ENCODE measurements at regions not wholly inside any gene's neighbourhood (a gene's known extent, or its start where the extent isn't known, plus 50 kb on each side); places are given as distances from the start of the nearest gene placed in this dataset.

DNA sequence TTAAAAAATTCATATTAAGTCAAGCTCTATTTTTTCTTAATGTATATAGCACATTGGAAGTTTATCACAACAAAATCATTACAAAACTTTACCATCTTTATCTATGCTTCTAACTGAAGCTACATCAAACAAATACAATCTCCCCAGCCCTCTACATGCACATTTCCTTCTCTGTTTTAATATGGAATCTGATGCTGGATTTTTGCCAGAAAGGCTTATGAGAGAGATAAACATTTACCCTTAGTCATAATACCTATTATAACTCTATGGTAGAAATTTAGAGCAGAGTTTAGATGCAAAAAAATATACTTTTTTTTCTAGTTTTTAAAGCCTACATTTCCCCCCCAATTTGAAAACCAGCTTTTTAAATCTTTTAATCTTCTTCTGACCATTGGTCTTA is 1198.6 kb downstream of the GATA3 start:
- Histone ChIP-seq H3K4me3 (ENCODE audit: insufficient read depth, low read depth, low read length) (no peak overlapping the region), H3K36me3 (ENCODE audit: insufficient read depth, low read length) (no peaks in the 10 kb centered on the region), H3K27me3 (ENCODE audit: insufficient read depth, low read length) (no peaks in the 10 kb centered on the region), H4K20me1 (ENCODE audit: insufficient read depth, low read length) (no peaks in the 10 kb centered on the region), H3K79me2 (ENCODE audit: insufficient read depth, low read length) (no peaks in the 10 kb centered on the region), H3K4me2 (ENCODE audit: low read length) (no peak overlapping the region), H2AFZ (ENCODE audit: low read depth, low read length) (no peak overlapping the region), H3K9ac (ENCODE audit: low read length) (no peak overlapping the region), H3K9me3 (ENCODE audit: insufficient read depth, low read depth, low read length) (no peaks in the 10 kb centered on the region), H3K4me1 (ENCODE audit: insufficient read depth, low read length) (peaks cover 9% of the 10 kb centered on the region), H3K27ac (ENCODE audit: low read depth, low read length) (no peak overlapping the region)
- FAIRE-seq (no peak), DNase-seq (ENCODE audit: low read depth) (peak; percentile 18)
- no peak for TF ChIP-seq EZH2 (IDR thresholded peaks at IDR 0.05; ENCODE audit: insufficient read depth, low read length)
- no peak for TF ChIP-seq CTCF (IDR thresholded peaks at IDR 0.05; ENCODE audit: insufficient read depth, low read depth, low read length)
- H3K36me3 Mint-ChIP-seq (ENCODE audit: low read depth, unreplicated experiment), result no peaks in the 10 kb centered on the region
- no peak overlapping the region for H3K27ac Mint-ChIP-seq (ENCODE audit: unreplicated experiment)
- no peak overlapping the region for H3K4me3 Mint-ChIP-seq (ENCODE audit: unreplicated experiment)
- H3K4me1 Mint-ChIP-seq (ENCODE audit: low read depth, unreplicated experiment), result peaks cover 2% of the 10 kb centered on the region
- peaks cover 3% of the 10 kb centered on the region for H3K9me3 Mint-ChIP-seq (ENCODE audit: unreplicated experiment)
- H3K27me3 Mint-ChIP-seq (ENCODE audit: low read depth, unreplicated experiment), result no peaks in the 10 kb centered on the region

DNA sequence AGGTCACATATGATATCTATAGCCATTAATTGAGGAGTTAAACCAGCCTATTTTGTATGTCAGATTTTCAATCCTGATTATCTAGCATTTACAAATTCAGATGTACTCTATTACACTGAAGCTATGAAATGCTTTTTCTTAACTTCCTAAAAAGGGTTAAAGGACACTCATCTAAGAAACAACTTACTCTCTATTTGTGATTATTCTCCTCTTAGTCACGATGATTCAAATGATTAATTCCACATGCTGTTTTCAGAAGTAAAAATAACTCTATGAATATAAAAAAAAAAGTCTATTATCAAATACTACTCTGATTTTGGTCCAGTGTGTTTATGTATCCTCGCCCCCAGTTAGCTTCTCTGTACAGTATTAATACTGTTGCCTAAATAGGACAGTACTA is 1199.9 kb downstream of the GATA3 start:
- peak overlapping the region; percentile 62 for H3K27ac ChIP-seq (ENCODE audit: low read depth, low read length)
- H3K4me1 ChIP-seq (ENCODE audit: insufficient read depth, low read length), result peaks cover 9% of the 10 kb centered on the region
- Mint-ChIP-seq H3K4me3 (ENCODE audit: unreplicated experiment) (no peak overlapping the region), H3K27me3 (ENCODE audit: low read depth, unreplicated experiment) (no peaks in the 10 kb centered on the region), H3K9me3 (ENCODE audit: unreplicated experiment) (peaks cover 3% of the 10 kb centered on the region), H3K4me1 (ENCODE audit: low read depth, unreplicated experiment) (peaks cover 2% of the 10 kb centered on the region), H3K36me3 (ENCODE audit: low read depth, unreplicated experiment) (no peaks in the 10 kb centered on the region), H3K27ac (ENCODE audit: unreplicated experiment) (no peak overlapping the region)
- H3K27me3 ChIP-seq (ENCODE audit: insufficient read depth, low read length), result no peaks in the 10 kb centered on the region
- H3K4me3 ChIP-seq (ENCODE audit: insufficient read depth, low read depth, low read length), result no peak overlapping the region
- TF ChIP-seq EZH2 (IDR thresholded peaks at IDR 0.05; ENCODE audit: insufficient read depth, low read length) (no peak), CTCF (IDR thresholded peaks at IDR 0.05; ENCODE audit: insufficient read depth, low read depth, low read length) (no peak)
- no peaks in the 10 kb centered on the region for H3K79me2 ChIP-seq (ENCODE audit: insufficient read depth, low read length)
- no peak overlapping the region for H2AFZ ChIP-seq (ENCODE audit: low read depth, low read length)
- no peak overlapping the region for H3K9ac ChIP-seq (ENCODE audit: low read length)
- FAIRE-seq, result peak; percentile 17
- no peaks in the 10 kb centered on the region for H4K20me1 ChIP-seq (ENCODE audit: insufficient read depth, low read length)
- peak overlapping the region; percentile 55 for H3K4me2 ChIP-seq (ENCODE audit: low read length)
- H3K36me3 ChIP-seq (ENCODE audit: insufficient read depth, low read length), result no peaks in the 10 kb centered on the region
- no peaks in the 10 kb centered on the region for H3K9me3 ChIP-seq (ENCODE audit: insufficient read depth, low read depth, low read length)
- DNase-seq (ENCODE audit: low read depth), result peak; percentile 70

DNA sequence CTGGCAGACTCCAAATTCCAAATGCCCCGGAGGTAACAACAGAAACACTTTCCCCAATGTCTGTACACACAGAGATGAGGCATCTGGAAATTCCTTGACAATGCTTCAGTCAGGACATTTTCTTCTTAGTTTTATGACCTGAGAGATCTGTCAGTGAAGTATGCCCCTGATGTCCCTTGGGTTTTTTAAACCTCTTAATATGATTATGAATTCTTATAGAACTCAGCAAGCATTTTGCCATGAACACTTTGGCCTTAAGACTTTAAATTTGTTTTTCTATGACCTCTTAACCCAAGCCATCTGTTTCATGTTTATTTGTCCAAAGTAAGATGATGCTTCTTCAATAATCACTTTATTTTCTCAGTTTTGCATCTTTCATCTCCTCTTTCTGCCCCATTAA is 1206.2 kb downstream of the GATA3 start:
- DNase-seq (ENCODE audit: low read depth) (no peak), FAIRE-seq (no peak)
- Mint-ChIP-seq H3K4me3 (ENCODE audit: unreplicated experiment) (no peak overlapping the region), H3K36me3 (ENCODE audit: low read depth, unreplicated experiment) (no peaks in the 10 kb centered on the region), H3K27me3 (ENCODE audit: low read depth, unreplicated experiment) (peaks cover 4% of the 10 kb centered on the region), H3K9me3 (ENCODE audit: unreplicated experiment) (no peaks in the 10 kb centered on the region), H3K27ac (ENCODE audit: unreplicated experiment) (no peak overlapping the region), H3K4me1 (ENCODE audit: low read depth, unreplicated experiment) (peaks cover 8% of the 10 kb centered on the region)
- no peak overlapping the region for H3K27ac ChIP-seq (ENCODE audit: low read depth, low read length)
- H3K79me2 ChIP-seq (ENCODE audit: insufficient read depth, low read length), result no peaks in the 10 kb centered on the region
- no peaks in the 10 kb centered on the region for H4K20me1 ChIP-seq (ENCODE audit: insufficient read depth, low read length)
- H3K4me3 ChIP-seq (ENCODE audit: insufficient read depth, low read depth, low read length), result no peak overlapping the region
- H3K9me3 ChIP-seq (ENCODE audit: insufficient read depth, low read depth, low read length), result no peaks in the 10 kb centered on the region
- H3K27me3 ChIP-seq (ENCODE audit: insufficient read depth, low read length), result no peaks in the 10 kb centered on the region
- H3K4me2 ChIP-seq (ENCODE audit: low read length), result no peak overlapping the region
- no peak overlapping the region for H3K9ac ChIP-seq (ENCODE audit: low read length)
- no peak overlapping the region for H2AFZ ChIP-seq (ENCODE audit: low read depth, low read length)
- no peaks in the 10 kb centered on the region for H3K36me3 ChIP-seq (ENCODE audit: insufficient read depth, low read length)
- no peak for TF ChIP-seq CTCF (IDR thresholded peaks at IDR 0.05; ENCODE audit: insufficient read depth, low read depth, low read length)
- no peak for TF ChIP-seq EZH2 (IDR thresholded peaks at IDR 0.05; ENCODE audit: insufficient read depth, low read length)
- peaks cover 6% of the 10 kb centered on the region for H3K4me1 ChIP-seq (ENCODE audit: insufficient read depth, low read length)
